22Rv1 (cell line): ENCODE measurements at regions not wholly inside any gene's neighbourhood (a gene's known extent, or its start where the extent isn't known, plus 50 kb on each side); places are given as distances from the start of the nearest gene placed in this dataset.
"Not testable (repeated sequence)": the region's sequence is repeated elsewhere in the genome, so short reads cannot be mapped to it uniquely, and the experiment has no call there.

Experiments used
- H3K27ac ChIP-seq: fragments of 450-650 bp; 2 replicates; pipeline ENCODE4 v1.5.1; 2017
- CTCF ChIP-seq: fragments of 450-650 bp; IDR thresholded peaks from 2 replicates; pipeline ENCODE4 v1.5.1; 2017; ENCODE audit warnings: mild to moderate bottlenecking
- ZFX ChIP-seq: fragments of 450-650 bp; IDR thresholded peaks from 2 replicates; pipeline ENCODE4 v1.6.1; 2017; ENCODE audit warnings: antibody characterized with exemption, borderline replicate concordance

GRCh38 chr1:166489670-166490436 lies 323.1 kb upstream of the FAM78B start:
- TF ChIP-seq ZFX (no peak), CTCF (no peak)
- no peak overlapping the region for H3K27ac ChIP-seq

GRCh38 chr1:166490437-166490991 lies 323.7 kb upstream of the FAM78B start:
- H3K27ac ChIP-seq = no peak overlapping the region
- no peak for TF ChIP-seq CTCF
- TF ChIP-seq ZFX = no peak

GRCh38 chr1:166493765-166494164 lies 327.0 kb upstream of the FAM78B start:
- H3K27ac ChIP-seq = not testable (repeated sequence)

GRCh38 chr1:166507347-166507746 lies 331.9 kb upstream of the POGK start:
- TF ChIP-seq CTCF (no peak), ZFX (no peak)

GRCh38 chr1:166511761-166512160 lies 327.5 kb upstream of the POGK start:
- TF ChIP-seq CTCF (no peak), ZFX (no peak)
- H3K27ac ChIP-seq = no peak overlapping the region

More at GRCh38 chr1:166507347-166507746, 331.9 kb upstream of the POGK start:
- H3K27ac ChIP-seq = no peak overlapping the region

- TF ChIP-seq ZFX = no peak
- TF ChIP-seq CTCF = no peak
- H3K27ac ChIP-seq = no peak overlapping the region
Measured at GRCh38 chr1:166514067-166514466, 325.2 kb upstream of the POGK start.

- TF ChIP-seq ZFX (no peak), CTCF (no peak)
- H3K27ac ChIP-seq = no peak overlapping the region
Measured at GRCh38 chr1:166527752-166528151, 311.5 kb upstream of the POGK start.
